Neuronal stem cell (in vitro differentiated cells): ENCODE measurements at regions not wholly inside any gene's neighbourhood (a gene's known extent, or its start where the extent isn't known, plus 50 kb on each side); places are given as distances from the start of the nearest gene placed in this dataset.
"Not testable (repeated sequence)": the region's sequence is repeated elsewhere in the genome, so short reads cannot be mapped to it uniquely, and the experiment has no call there.

ENCODE experiments used
- DNase-seq: peaks from one replicate; pipeline ENCODE4 v3.0.0-alpha.2; 2013; ENCODE audit warnings: low spot score
- H2AFZ ChIP-seq: one replicate; pipeline ENCODE4 v1.6.1; 2013; ENCODE audit warnings: mild to moderate bottlenecking, low read length, inconsistent platforms
- H2AK5ac ChIP-seq: 2 replicates; pipeline ENCODE4 v1.6.1; 2013; ENCODE audit warnings: low read depth, mild to moderate bottlenecking, inconsistent platforms, low read length, moderate library complexity, mixed read lengths
- H2BK120ac ChIP-seq: 2 replicates; pipeline ENCODE4 v1.6.1; 2013; ENCODE audit warnings: low read depth, mild to moderate bottlenecking, inconsistent platforms, low read length, moderate library complexity, mixed read lengths
- H2BK12ac ChIP-seq: one replicate; pipeline ENCODE4 v1.6.1; 2013; ENCODE audit warnings: low read length, inconsistent platforms
- H2BK15ac ChIP-seq: 2 replicates; pipeline ENCODE4 v1.6.1; 2013; ENCODE audit warnings: mild to moderate bottlenecking, low read length, inconsistent platforms, mixed read lengths
- H2BK5ac ChIP-seq: one replicate; pipeline ENCODE4 v1.6.1; 2013; ENCODE audit warnings: inconsistent platforms, mild to moderate bottlenecking, low read length, moderate library complexity
- H3K14ac ChIP-seq: one replicate; pipeline ENCODE4 v1.6.1; 2013; ENCODE audit warnings: low read length, inconsistent platforms
- H3K18ac ChIP-seq: 2 replicates; pipeline ENCODE4 v1.6.1; 2013; ENCODE audit warnings: low read length, inconsistent platforms
- H3K23ac ChIP-seq: 2 replicates; pipeline ENCODE4 v1.6.1; 2013; ENCODE audit warnings: low read depth, mild to moderate bottlenecking, mixed read lengths, low read length, inconsistent platforms; ENCODE audit not compliant: poor library complexity
- H3K27ac ChIP-seq: replicated peaks from 3 replicates; pipeline ENCODE4 v1.5.1; 2013; ENCODE audit warnings: low read length, inconsistent platforms
- H3K27me3 ChIP-seq, 3 experiments: 2 replicates each; pipeline ENCODE4 v1.6.1; 2013; ENCODE audit warnings: low read length in 3 of 3, mild to moderate bottlenecking in 2 of 3, inconsistent platforms in 1 of 3, low read depth in 1 of 3, mixed read lengths in 1 of 3, moderate library complexity in 1 of 3; ENCODE audit not compliant: control insufficient read depth in 3 of 3, insufficient read depth in 3 of 3
- H3K36me3 ChIP-seq, 2 donors: replicated peaks in 1 of 2; 2 replicates each; pipeline ENCODE4 v1.6.1; 2013; ENCODE audit warnings: low read length in 2 of 2; ENCODE audit not compliant: control insufficient read depth in 2 of 2, insufficient read depth in 2 of 2
- H3K4ac ChIP-seq: 2 replicates; pipeline ENCODE4 v1.6.1; 2013; ENCODE audit warnings: inconsistent platforms, mild to moderate bottlenecking, low read length, moderate library complexity
- H3K4me1 ChIP-seq, 2 donors: 1 replicate in 1 of 2; 2 replicates in 1 of 2; pipeline ENCODE4 v1.6.1; 2013; ENCODE audit warnings: low read length in 2 of 2, low read depth in 1 of 2; ENCODE audit not compliant: control insufficient read depth in 2 of 2, insufficient read depth in 1 of 2
- H3K4me2 ChIP-seq: one replicate; pipeline ENCODE4 v1.6.1; 2013; ENCODE audit warnings: mild to moderate bottlenecking, low read length, inconsistent platforms; ENCODE audit not compliant: insufficient read depth, poor library complexity, severe bottlenecking
- H3K4me3 ChIP-seq, 2 donors: 2 replicates each; pipeline ENCODE4 v1.5.1; 2013; ENCODE audit warnings: low read length in 2 of 2, mild to moderate bottlenecking in 2 of 2, inconsistent platforms in 1 of 2, moderate library complexity in 1 of 2
- H3K79me1 ChIP-seq: one replicate; pipeline ENCODE4 v1.6.1; 2013; ENCODE audit warnings: low read depth, mild to moderate bottlenecking, inconsistent platforms, low read length, moderate library complexity
- H3K9ac ChIP-seq: one replicate; pipeline ENCODE4 v1.6.1; 2013; ENCODE audit warnings: mild to moderate bottlenecking, low read depth, low read length, inconsistent platforms; ENCODE audit not compliant: poor library complexity
- H3K9me3 ChIP-seq, 2 donors: replicated peaks in 1 of 2; 2 replicates each; pipeline versions ENCODE3 to v1.6.1; 2013; ENCODE audit warnings: low read length in 2 of 2, mild to moderate bottlenecking in 2 of 2, inconsistent platforms in 1 of 2, low read depth in 1 of 2, mixed read lengths in 1 of 2, moderate library complexity in 1 of 2; ENCODE audit not compliant: control insufficient read depth in 2 of 2, insufficient read depth in 1 of 2
- H4K8ac ChIP-seq: one replicate; pipeline ENCODE4 v1.6.1; 2013; ENCODE audit warnings: low read depth, mild to moderate bottlenecking, inconsistent platforms, low read length, moderate library complexity
- H4K91ac ChIP-seq: one replicate; pipeline ENCODE4 v1.6.1; 2013; ENCODE audit warnings: low read length, low read depth, mild to moderate bottlenecking, inconsistent platforms; ENCODE audit not compliant: poor library complexity
- WGBS, 2 donors: extraction: QIAGEN DNeasy Blood & Tissue Kit; methylation state at CpG; one replicate each; pipeline ENCODE4 v1.1.7; 2013; ENCODE audit warnings: missing lambda C conversion rate in 2 of 2, mixed read lengths in 1 of 2; ENCODE audit not compliant: insufficient read length in 2 of 2, insufficient replicate concordance in 1 of 2; ENCODE audit errors: extremely low coverage in 2 of 2; 5-methylcytosine and 5-hydroxymethylcytosine counted together

GRCh38 chr2:12569510-12569909 is 147.2 kb upstream of the TRIB2 start:
- H3K27ac ChIP-seq, DNase-seq, H3K9ac ChIP-seq, H3K4ac ChIP-seq, H2BK5ac ChIP-seq, H3K4me1 ChIP-seq, H2BK12ac ChIP-seq, H3K18ac ChIP-seq, H2AFZ ChIP-seq, H2BK120ac ChIP-seq, H4K8ac ChIP-seq, H2AK5ac ChIP-seq, H3K9me3 ChIP-seq, H3K14ac ChIP-seq, H3K36me3 ChIP-seq, H3K79me1 ChIP-seq, H3K4me3 ChIP-seq, H3K27me3 ChIP-seq, H3K4me2 ChIP-seq, H2BK15ac ChIP-seq, H4K91ac ChIP-seq, H3K23ac ChIP-seq: not testable (repeated sequence)
- no CpG with 5 or more reads among the region's 7 CpGs for WGBS, 2 donors

DNA sequence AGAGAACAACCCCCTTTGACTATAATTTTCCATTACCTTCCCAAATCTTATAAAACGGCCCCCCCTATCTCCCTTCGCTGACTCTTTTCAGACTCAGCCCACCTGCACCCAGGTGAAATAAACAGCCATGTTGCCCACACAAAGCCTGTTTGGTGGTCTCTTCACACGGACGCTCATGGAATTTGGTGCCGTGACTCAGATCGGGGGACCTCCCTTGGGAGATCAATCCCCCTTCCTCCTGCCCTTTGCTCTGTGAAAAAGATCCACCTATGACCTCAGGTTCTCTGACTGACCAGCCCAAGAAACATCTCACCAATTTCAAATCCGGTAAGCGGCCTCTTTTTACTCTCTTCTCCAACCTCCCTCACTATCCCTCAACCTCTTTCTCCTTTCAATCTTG is 146.8 kb upstream of the TRIB2 start:
- H2BK120ac ChIP-seq, H3K27ac ChIP-seq, H3K23ac ChIP-seq, H3K4ac ChIP-seq, H3K9ac ChIP-seq, H2AK5ac ChIP-seq, H3K4me1 ChIP-seq, H2AFZ ChIP-seq, H3K36me3 ChIP-seq, H3K9me3 ChIP-seq, H3K27me3 ChIP-seq, H3K79me1 ChIP-seq, H3K18ac ChIP-seq, H2BK15ac ChIP-seq, H3K4me3 ChIP-seq, H3K4me2 ChIP-seq, H2BK12ac ChIP-seq, H4K91ac ChIP-seq, H2BK5ac ChIP-seq, DNase-seq, H4K8ac ChIP-seq, H3K14ac ChIP-seq: not testable (repeated sequence)
- no CpG with 5 or more reads among the region's 8 CpGs for WGBS, 2 donors

DNA sequence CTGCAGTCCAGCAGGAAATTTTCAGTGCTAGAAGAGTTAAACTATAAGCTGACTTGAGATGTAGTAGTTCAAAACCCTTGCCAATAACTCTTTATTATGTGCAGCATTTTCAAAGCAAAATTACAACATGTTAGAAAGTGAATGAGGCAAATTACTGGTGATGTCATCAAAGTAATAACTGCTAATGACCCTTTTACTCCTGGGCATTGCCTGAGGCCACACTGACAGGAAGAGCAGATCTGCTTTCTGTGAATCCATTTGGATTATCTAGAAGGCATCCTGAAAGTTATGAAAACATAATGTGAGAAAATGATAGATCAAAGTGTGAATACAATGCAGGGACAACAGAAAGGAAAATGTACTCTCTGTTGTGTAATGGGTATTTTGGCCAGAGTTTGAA is 139.6 kb upstream of the TRIB2 start:
- Histone ChIP-seq H3K4me2 (no peak overlapping the region), H4K91ac (no peak overlapping the region), H3K4ac (no peak overlapping the region), H3K79me1 (no peaks in the 10 kb centered on the region), H3K27ac (no peak overlapping the region), H2BK15ac (no peak overlapping the region), H3K23ac (no peak overlapping the region), H2AK5ac (no peak overlapping the region), H3K27me3 (no peaks in the 10 kb centered on the region), H3K9ac (no peak overlapping the region), H2BK120ac (no peak overlapping the region), H2AFZ (no peak overlapping the region), H3K14ac (no peak overlapping the region), H3K9me3 (no peaks in the 10 kb centered on the region), H3K36me3 (no peaks in the 10 kb centered on the region), H2BK5ac (no peak overlapping the region), H4K8ac (no peak overlapping the region), H3K4me1 (peaks cover 0 to 6% of the 10 kb centered on the region in 2 donors), H3K18ac (no peak overlapping the region), H3K4me3 (no peak overlapping the region), H2BK12ac (no peak overlapping the region)
- no peak for DNase-seq

DNA sequence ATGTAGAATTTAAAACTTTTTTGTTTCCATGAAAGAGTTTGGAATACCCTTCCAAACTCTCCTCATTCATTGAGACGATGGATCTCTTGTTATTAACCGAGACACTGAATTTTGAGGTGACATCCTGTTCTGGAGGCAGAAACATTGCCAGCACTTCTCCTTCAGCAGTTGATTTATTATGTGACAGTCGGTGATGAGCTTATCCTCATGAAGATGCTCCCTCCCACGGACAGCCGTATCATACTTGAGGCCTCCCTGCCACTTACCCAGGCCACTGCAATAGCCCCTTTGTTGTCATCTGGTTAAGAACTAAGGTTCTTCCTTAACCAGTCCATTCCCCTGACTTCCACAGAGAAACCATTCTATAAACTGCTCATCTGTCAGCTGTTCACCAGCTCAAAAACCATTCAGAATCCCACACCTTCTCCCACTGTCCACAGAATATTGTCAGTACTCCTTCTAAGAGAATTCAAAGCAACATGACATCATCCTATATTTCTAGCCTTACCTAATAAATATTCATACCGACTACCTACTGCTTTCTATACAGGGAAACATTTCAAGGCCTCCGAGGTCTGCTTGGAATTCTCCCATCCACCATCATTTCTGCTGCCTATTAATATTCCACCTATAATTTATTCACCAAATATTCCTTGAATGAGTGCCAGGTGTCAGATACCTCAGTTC is 139.0 kb upstream of the TRIB2 start:
- Histone ChIP-seq H2BK5ac (no peak overlapping the region), H3K14ac (no peak overlapping the region), H3K9ac (no peak overlapping the region), H2AK5ac (no peak overlapping the region), H2BK120ac (no peak overlapping the region), H4K8ac (no peak overlapping the region), H3K4ac (no peak overlapping the region), H2BK12ac (no peak overlapping the region), H3K4me1 (peaks cover 0 to 6% of the 10 kb centered on the region in 2 donors), H3K18ac (no peak overlapping the region), H3K4me3 (no peak overlapping the region), H3K27me3 (no peaks in the 10 kb centered on the region), H4K91ac (no peak overlapping the region), H3K79me1 (no peaks in the 10 kb centered on the region), H3K27ac (no peak overlapping the region), H2BK15ac (no peak overlapping the region), H3K23ac (no peak overlapping the region), H3K36me3 (no peaks in the 10 kb centered on the region), H2AFZ (peak overlapping the region; percentile 73), H3K4me2 (no peak overlapping the region), H3K9me3 (no peaks in the 10 kb centered on the region)
- no peak for DNase-seq
- no CpG with 5 or more reads among the region's 7 CpGs for WGBS, 2 donors
